SK-N-MC (cell line): ENCODE measurements at regions not wholly inside any gene's neighbourhood (a gene's known extent, or its start where the extent isn't known, plus 50 kb on each side); places are given as distances from the start of the nearest gene placed in this dataset.

ENCODE experiments used
- EZH2 ChIP-seq: fragments of 200-600 bp; sonication (generic); IDR thresholded peaks from one replicate; pipeline ENCODE4 v1.6.1; 2017; ENCODE audit warnings: antibody characterized with exemption
- FOXP2 ChIP-seq: optimal IDR thresholded peaks from 2 replicates; pipeline ENCODE3; 2011; ENCODE audit warnings: mild to moderate bottlenecking, moderate library complexity; ENCODE audit not compliant: insufficient read depth; ENCODE audit errors: extremely low read length, control extremely low read depth
- POLR2AphosphoS5 ChIP-seq: IDR thresholded peaks from 2 replicates; pipeline ENCODE4 v1.6.1; 2012; ENCODE audit warnings: mild to moderate bottlenecking, low read depth, low read length, borderline replicate concordance

DNA sequence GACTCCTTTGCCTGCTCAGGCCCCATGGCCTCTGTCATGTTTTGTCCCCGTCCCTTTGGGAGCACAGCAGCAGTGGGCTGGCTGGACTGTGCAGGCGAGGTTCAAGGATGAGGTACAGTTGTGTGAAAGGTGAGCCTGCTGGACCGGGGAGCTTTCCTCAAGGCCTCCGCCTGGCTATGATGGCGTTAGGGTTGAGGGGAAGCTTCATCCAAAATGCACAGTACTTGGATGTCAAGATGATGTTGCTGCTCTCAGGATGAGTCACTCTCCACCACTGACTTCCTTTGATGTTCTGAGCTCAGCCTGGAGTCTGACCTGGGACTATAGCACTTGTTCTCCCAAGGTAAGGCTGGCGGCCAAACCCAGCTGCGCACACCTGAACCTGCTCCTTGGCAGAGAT lies 152.7 kb upstream of the SHH start:
- TF ChIP-seq EZH2 (no peak), POLR2AphosphoS5 (no peak), FOXP2 (no peak)
